Esophagus squamous epithelium (tissue), 5 donors: ENCODE measurements at regions not wholly inside any gene's neighbourhood (a gene's known extent, or its start where the extent isn't known, plus 50 kb on each side); places are given as distances from the start of the nearest gene placed in this dataset.

Source experiments
- DNase-seq: peaks from one replicate; lab custom pipeline; 2025; lab: John Stamatoyannopoulos, UW
- H3K27ac ChIP-seq, 4 donors: fragments of 200-600 bp; sonication (generic); one replicate each; pipeline ENCODE4 v1.5.1; 2016 to 2019; ENCODE audit warnings: mild to moderate bottlenecking in 1 of 4
- H3K27me3 ChIP-seq, 4 donors: fragments of 200-600 bp; sonication (generic); 1 replicate in 3 of 4; 2 replicates in 1 of 4; pipeline versions ENCODE4 v1.5.1 to v1.6.0; 2017 to 2021; ENCODE audit warnings: antibody characterized with exemption in 1 of 4
- H3K36me3 ChIP-seq, 3 donors: fragments of 200-600 bp; sonication (generic); one replicate each; pipeline ENCODE4 v1.5.1; 2016 to 2019
- H3K4me1 ChIP-seq, 3 donors: fragments of 200-600 bp; sonication (generic); one replicate each; pipeline ENCODE4 v1.5.1; 2017 to 2019
- H3K4me3 ChIP-seq, 4 donors: fragments of 200-600 bp; sonication (generic); 1 replicate in 3 of 4; 2 replicates in 1 of 4; pipeline ENCODE4 v1.5.1; 2016 to 2019; ENCODE audit warnings: mild to moderate bottlenecking in 2 of 4, moderate library complexity in 1 of 4
- H3K9me3 ChIP-seq, 3 donors: fragments of 200-600 bp; sonication (generic); one replicate each; pipeline ENCODE4 v1.5.1; 2016 to 2019
- CTCF ChIP-seq, 6 experiments: fragments of 450-650 bp in 4 of 6; fragments of 200-600 bp in 2 of 6; sonication (generic) in 2 of 6; IDR thresholded peaks; one replicate each; pipeline ENCODE4 v1.5.1; 2016 to 2019; ENCODE audit warnings: antibody characterized with exemption in 6 of 6, mild to moderate bottlenecking in 4 of 6, moderate library complexity in 4 of 6
- POLR2A ChIP-seq, 4 donors: fragments of 450-650 bp; IDR thresholded peaks; one replicate each; pipeline ENCODE4 v1.6.1; 2017; ENCODE audit warnings: antibody characterized with exemption in 4 of 4, mild to moderate bottlenecking in 4 of 4, moderate library complexity in 3 of 4
- WGBS, 2 donors: methylation state at CpG; one replicate each; pipeline ENCODE4 v1.1.5; 2018; 5-methylcytosine and 5-hydroxymethylcytosine counted together
- intact Hi-C: fragments of 100-400 bp; cut with DNase I; formaldehyde crosslinking; loops from one replicate; pipeline ENCODE4 v1.15.0; 2022
- donor health status: DM: yes; HTN: yes; CAD: no.

DNA sequence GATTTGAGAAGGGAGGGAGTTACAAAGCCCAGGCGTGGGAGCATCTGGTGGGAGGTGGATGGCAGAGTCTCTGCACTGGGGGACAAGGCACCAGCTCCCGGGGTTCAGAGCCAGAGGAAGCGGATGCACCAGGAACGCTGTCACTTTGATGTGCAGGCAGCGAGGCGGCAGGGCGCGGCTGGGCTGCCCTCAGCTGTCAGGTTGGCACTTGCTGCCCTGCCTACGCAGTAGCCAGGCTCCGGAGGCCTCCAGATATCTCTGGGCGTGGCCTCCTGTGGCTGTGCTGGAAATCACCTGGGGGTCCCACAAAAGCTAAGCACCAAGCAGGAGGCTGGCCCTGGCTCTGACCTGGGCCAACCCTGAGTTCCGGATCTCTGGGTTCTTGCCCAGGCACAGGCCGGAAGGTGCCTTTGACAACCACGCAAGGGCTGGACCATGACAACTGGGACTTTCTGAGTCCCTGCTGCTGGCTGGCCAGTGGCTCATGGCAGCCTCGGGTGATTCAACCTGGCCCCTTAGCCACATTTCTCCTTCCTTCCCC, 62.1 kb upstream of the MAP1LC3B2 start:
- no peak for TF ChIP-seq POLR2A (IDR thresholded peaks at IDR 0.05)
- peak in 2 of 6 experiments; percentile 21 to 34 for TF ChIP-seq CTCF (IDR thresholded peaks at IDR 0.05)
- H3K36me3 ChIP-seq: no peaks in the 10 kb centered on the region
- peak overlapping the region; percentile 42 to 70 (median 59) for H3K27ac ChIP-seq
- H3K4me3 ChIP-seq: no peak overlapping the region
- 37 to 38% methylated on average over 5 to 8 of the region's 15 CpGs for WGBS, 2 donors
- no peaks in the 10 kb centered on the region for H3K27me3 ChIP-seq
- H3K9me3 ChIP-seq: no peaks in the 10 kb centered on the region
- intact Hi-C loops: no loop called here
- peaks cover 4 to 28% (median 9%) of the 10 kb centered on the region in 3 donors for H3K4me1 ChIP-seq
- DNase-seq: no peak

GRCh38 chr12:116498471-116498870, 60.7 kb upstream of the MAP1LC3B2 start:
- H3K4me1 ChIP-seq: peaks cover 4 to 28% (median 9%) of the 10 kb centered on the region in 3 donors
- H3K27me3 ChIP-seq: no peaks in the 10 kb centered on the region
- H3K4me3 ChIP-seq: no peak overlapping the region
- DNase-seq: no peak
- no peak for TF ChIP-seq POLR2A (IDR thresholded peaks at IDR 0.05)
- no peak for TF ChIP-seq CTCF (IDR thresholded peaks at IDR 0.05)
- H3K9me3 ChIP-seq: no peaks in the 10 kb centered on the region
- H3K36me3 ChIP-seq: no peaks in the 10 kb centered on the region
- no peak overlapping the region for H3K27ac ChIP-seq
- WGBS, 2 donors: 33 to 43% methylated on average over 1 of the region's 1 CpG
- intact Hi-C loops: no loop called here

DNA sequence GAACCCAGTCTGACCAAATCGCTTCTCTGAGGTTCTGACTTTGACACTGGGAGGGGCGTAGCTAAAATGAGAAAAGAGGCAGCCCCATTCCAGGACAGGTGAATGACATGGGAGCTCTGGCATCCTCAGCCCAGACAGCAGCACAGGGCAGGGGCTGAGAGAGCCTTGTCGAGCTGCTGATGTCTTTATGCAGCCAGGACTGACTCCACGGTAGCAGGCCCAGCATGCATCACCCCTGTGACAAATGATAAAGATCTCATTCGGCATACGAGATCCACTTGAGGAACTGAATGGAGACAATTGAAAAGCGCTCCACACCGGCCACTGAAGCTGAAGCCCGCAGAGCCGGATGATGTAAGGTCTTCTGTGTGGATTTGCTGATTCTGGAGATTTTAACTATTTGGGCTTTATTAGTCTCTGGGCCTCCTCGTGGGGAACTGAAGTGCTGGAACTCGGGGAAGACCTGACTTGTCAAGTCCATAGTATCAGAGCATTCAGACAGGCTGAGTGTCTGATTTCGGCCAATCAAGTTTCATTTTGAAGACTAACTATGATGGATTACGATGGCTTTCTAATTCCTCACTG, 56.9 kb upstream of the MAP1LC3B2 start:
- H3K4me1 ChIP-seq: peaks cover 0 to 25% (median 8%) of the 10 kb centered on the region in 3 donors
- intact Hi-C loops: no loop called here
- WGBS, 2 donors: 78 to 83% methylated on average over 12 to 14 of the region's 14 CpGs
- no peak overlapping the region for H3K4me3 ChIP-seq
- no peaks in the 10 kb centered on the region for H3K36me3 ChIP-seq
- H3K27ac ChIP-seq: no peak overlapping the region
- TF ChIP-seq CTCF (IDR thresholded peaks at IDR 0.05): no peak
- no peak for TF ChIP-seq POLR2A (IDR thresholded peaks at IDR 0.05)
- H3K9me3 ChIP-seq: no peaks in the 10 kb centered on the region
- H3K27me3 ChIP-seq: no peaks in the 10 kb centered on the region
- DNase-seq: no peak

DNA sequence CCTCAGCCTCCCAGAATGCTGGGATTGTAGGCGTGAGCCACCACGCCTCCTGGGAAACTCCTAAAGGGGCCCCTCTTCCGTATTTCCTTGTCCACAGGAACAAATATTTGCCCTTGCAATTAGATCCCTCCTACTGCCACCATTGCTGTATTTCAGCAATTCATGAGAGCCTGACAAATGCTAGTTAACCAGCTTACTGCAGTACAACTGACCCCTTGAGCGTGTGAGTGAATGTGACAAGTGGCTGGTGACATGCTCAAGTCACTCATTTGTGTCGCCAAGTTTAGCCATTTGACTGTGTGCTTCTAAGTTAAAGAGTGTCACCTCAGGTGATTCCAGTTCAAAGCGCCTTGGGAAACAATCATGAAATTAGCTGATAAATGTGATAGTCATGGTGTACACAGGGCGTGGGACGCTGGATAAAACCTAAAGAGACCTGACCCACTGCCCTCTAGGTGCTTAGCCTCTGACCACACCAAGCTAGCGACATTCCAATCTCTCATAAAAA, 56.1 kb upstream of the MAP1LC3B2 start:
- intact Hi-C loops: no loop called here
- H3K4me1 ChIP-seq: peaks cover 2 to 27% (median 11%) of the 10 kb centered on the region in 3 donors
- WGBS, 2 donors: 89 to 90% methylated on average over 8 to 9 of the region's 9 CpGs
- H3K9me3 ChIP-seq: no peaks in the 10 kb centered on the region
- DNase-seq: no peak
- H3K27ac ChIP-seq: no peak overlapping the region
- TF ChIP-seq CTCF (IDR thresholded peaks at IDR 0.05): no peak
- no peak for TF ChIP-seq POLR2A (IDR thresholded peaks at IDR 0.05)
- H3K27me3 ChIP-seq: no peaks in the 10 kb centered on the region
- H3K4me3 ChIP-seq: no peak overlapping the region
- H3K36me3 ChIP-seq: no peaks in the 10 kb centered on the region

- WGBS, 2 donors: 91 to 98% methylated on average over 4 of the region's 4 CpGs
- intact Hi-C loops: no loop called here
- no peak overlapping the region for H3K4me3 ChIP-seq
- TF ChIP-seq CTCF (IDR thresholded peaks at IDR 0.05) (no peak), POLR2A (IDR thresholded peaks at IDR 0.05) (no peak)
- no peaks in the 10 kb centered on the region for H3K27me3 ChIP-seq
- no peaks in the 10 kb centered on the region for H3K36me3 ChIP-seq
- H3K27ac ChIP-seq: no peak overlapping the region
- no peak for DNase-seq
- H3K9me3 ChIP-seq: no peaks in the 10 kb centered on the region
- H3K4me1 ChIP-seq: peaks cover 14 to 41% (median 18%) of the 10 kb centered on the region in 3 donors
These were observed 54.7 kb upstream of the MAP1LC3B2 start for GRCh38 chr12:116504438-116504837.
